NB4 (cell line): ENCODE measurements at regions not wholly inside any gene's neighbourhood (a gene's known extent, or its start where the extent isn't known, plus 50 kb on each side); places are given as distances from the start of the nearest gene placed in this dataset.

Experiments used
- TF ChIP-seq, protein P1 (sequence below): IDR thresholded peaks from one replicate; pipeline ENCODE4 v1.5.1; 2012; ENCODE audit warnings: low read depth, low read length
- TF ChIP-seq, protein P2 (sequence below): IDR thresholded peaks from 2 replicates; pipeline ENCODE4 v1.6.1; 2011; ENCODE audit warnings: low read depth, low read length

DNA sequence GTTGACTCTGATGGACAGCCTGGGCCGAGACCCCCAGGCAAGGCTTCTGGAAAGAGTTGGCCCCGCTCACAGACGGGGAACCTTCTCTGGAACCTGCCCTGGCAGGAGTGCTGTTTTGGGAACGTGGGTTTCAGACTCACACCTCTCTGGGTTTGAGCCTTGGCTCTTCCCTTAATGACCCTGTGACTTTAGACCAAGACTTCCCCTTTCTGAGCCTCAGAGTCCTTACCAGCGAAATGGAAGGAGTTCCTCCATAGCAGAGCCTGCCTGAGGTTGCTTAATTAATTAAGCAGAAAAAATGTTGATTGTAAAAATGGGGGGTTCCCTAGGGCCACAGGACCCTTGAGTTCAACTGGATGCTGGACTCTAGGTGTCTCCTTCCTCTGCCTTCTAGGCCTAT is 408.2 kb downstream of the SEC14L1 start:
- TF ChIP-seq, protein P1, sequence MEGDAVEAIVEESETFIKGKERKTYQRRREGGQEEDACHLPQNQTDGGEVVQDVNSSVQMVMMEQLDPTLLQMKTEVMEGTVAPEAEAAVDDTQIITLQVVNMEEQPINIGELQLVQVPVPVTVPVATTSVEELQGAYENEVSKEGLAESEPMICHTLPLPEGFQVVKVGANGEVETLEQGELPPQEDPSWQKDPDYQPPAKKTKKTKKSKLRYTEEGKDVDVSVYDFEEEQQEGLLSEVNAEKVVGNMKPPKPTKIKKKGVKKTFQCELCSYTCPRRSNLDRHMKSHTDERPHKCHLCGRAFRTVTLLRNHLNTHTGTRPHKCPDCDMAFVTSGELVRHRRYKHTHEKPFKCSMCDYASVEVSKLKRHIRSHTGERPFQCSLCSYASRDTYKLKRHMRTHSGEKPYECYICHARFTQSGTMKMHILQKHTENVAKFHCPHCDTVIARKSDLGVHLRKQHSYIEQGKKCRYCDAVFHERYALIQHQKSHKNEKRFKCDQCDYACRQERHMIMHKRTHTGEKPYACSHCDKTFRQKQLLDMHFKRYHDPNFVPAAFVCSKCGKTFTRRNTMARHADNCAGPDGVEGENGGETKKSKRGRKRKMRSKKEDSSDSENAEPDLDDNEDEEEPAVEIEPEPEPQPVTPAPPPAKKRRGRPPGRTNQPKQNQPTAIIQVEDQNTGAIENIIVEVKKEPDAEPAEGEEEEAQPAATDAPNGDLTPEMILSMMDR: no peak
- TF ChIP-seq, protein P2, sequence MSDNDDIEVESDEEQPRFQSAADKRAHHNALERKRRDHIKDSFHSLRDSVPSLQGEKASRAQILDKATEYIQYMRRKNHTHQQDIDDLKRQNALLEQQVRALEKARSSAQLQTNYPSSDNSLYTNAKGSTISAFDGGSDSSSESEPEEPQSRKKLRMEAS: 0 out of 2 replicates have a peak, but pooled peaks have one; percentile 2
